Activated CD4-positive, alpha-beta memory T cell treated with anti-CD3 and anti-CD28 coated beads for 36 hours (primary cell): ENCODE measurements at regions not wholly inside any gene's neighbourhood (a gene's known extent, or its start where the extent isn't known, plus 50 kb on each side); places are given as distances from the start of the nearest gene placed in this dataset.
A peak's percentile ranks its signal among the peaks of the same experiment; 100 is the strongest.

ENCODE experiments used
- CTCF ChIA-PET: fragments of 350-600 bp; sonication (Branson Sonifier 250); formaldehyde crosslinking; loops from one replicate; lab custom pipeline; 2021; ENCODE audit warnings: antibody characterized with exemption, inconsistent platforms; lab: Charles Lee
- POLR2A ChIA-PET: fragments of 350-600 bp; sonication (Branson Sonifier 250); formaldehyde crosslinking; loops from one replicate; lab custom pipeline; 2021; ENCODE audit warnings: antibody characterized with exemption; lab: Charles Lee
- DNase-seq: peaks from one replicate; pipeline ENCODE4 v3.0.0-alpha.2; 2020
- H3K27ac Mint-ChIP-seq: one replicate; pipeline ENCODE4 v1.8.0; 2021; ENCODE audit warnings: mixed read lengths
- H3K27me3 Mint-ChIP-seq: one replicate; pipeline ENCODE4 v1.8.0; 2021; ENCODE audit warnings: mixed read lengths
- H3K36me3 Mint-ChIP-seq: one replicate; pipeline ENCODE4 v1.8.0; 2021; ENCODE audit warnings: mixed read lengths
- H3K4me1 Mint-ChIP-seq: one replicate; pipeline ENCODE4 v1.8.0; 2021; ENCODE audit warnings: low read depth, mixed read lengths
- H3K4me3 Mint-ChIP-seq: one replicate; pipeline ENCODE4 v1.8.0; 2021; ENCODE audit warnings: mild to moderate bottlenecking, mixed read lengths
- H3K9me3 Mint-ChIP-seq: one replicate; pipeline ENCODE4 v1.8.0; 2021; ENCODE audit warnings: mixed read lengths
- intact Hi-C: fragments of 100-400 bp; cut with micrococcal nuclease; formaldehyde crosslinking; loops from one replicate; pipeline ENCODE4 v1.15.1; 2023

- H3K27ac Mint-ChIP-seq = no peak overlapping the region
- ChIA-PET CTCF (no interaction called here), POLR2A (no interaction called here)
- H3K9me3 Mint-ChIP-seq = peaks cover 2% of the 10 kb centered on the region
- no peak for DNase-seq
- peaks cover 11% of the 10 kb centered on the region for H3K36me3 Mint-ChIP-seq
- intact Hi-C loops = no loop called here
- H3K27me3 Mint-ChIP-seq = no peaks in the 10 kb centered on the region
- H3K4me3 Mint-ChIP-seq = no peak overlapping the region
- peaks cover 40% of the 10 kb centered on the region for H3K4me1 Mint-ChIP-seq
These were observed 241.5 kb upstream of the SATB1 start for GRCh38 chr3:18666655-18667054.

DNA sequence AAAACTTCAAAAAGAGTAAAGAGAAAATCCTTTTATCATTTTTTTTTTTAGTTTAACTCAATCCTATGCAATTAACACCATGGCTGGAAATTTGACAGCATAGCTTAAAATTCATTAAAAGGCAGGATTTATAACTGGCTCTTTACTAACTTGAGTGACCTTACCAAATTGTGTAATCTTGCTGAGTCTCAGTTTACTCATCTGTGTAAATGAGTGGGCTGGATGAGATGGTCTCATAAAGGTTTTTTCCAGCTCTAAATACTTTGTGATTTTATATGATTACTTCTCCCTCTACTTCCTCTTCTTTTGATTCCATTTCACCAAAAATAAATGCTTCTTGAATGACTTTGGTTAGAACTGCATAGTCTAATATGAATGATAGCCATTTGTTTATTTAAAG lies 234.9 kb upstream of the SATB1 start:
- ChIA-PET POLR2A (interaction anchor here (1.8 to 2.4 kb wide), 2 partner anchors 9 to 14 kb away, joined by 6 to 10 read pairs; no protein-coding TSS in a partner anchor), CTCF (interaction anchor here (1.3 to 2.9 kb wide), 2 partner anchors 10 to 98 kb away, joined by 4 to 8 read pairs; no protein-coding TSS in a partner anchor)
- Mint-ChIP-seq H3K27ac (peak overlapping the region; percentile 78), H3K4me1 (peaks cover 66% of the 10 kb centered on the region), H3K36me3 (peaks cover 20% of the 10 kb centered on the region), H3K4me3 (no peak overlapping the region), H3K9me3 (peaks cover 11% of the 10 kb centered on the region), H3K27me3 (no peaks in the 10 kb centered on the region)
- no peak for DNase-seq
- intact Hi-C loops = loop anchor here (1.0 to 2.0 kb wide), 5 partner anchors 9 to 81 kb away; no protein-coding TSS in a partner anchor

DNA sequence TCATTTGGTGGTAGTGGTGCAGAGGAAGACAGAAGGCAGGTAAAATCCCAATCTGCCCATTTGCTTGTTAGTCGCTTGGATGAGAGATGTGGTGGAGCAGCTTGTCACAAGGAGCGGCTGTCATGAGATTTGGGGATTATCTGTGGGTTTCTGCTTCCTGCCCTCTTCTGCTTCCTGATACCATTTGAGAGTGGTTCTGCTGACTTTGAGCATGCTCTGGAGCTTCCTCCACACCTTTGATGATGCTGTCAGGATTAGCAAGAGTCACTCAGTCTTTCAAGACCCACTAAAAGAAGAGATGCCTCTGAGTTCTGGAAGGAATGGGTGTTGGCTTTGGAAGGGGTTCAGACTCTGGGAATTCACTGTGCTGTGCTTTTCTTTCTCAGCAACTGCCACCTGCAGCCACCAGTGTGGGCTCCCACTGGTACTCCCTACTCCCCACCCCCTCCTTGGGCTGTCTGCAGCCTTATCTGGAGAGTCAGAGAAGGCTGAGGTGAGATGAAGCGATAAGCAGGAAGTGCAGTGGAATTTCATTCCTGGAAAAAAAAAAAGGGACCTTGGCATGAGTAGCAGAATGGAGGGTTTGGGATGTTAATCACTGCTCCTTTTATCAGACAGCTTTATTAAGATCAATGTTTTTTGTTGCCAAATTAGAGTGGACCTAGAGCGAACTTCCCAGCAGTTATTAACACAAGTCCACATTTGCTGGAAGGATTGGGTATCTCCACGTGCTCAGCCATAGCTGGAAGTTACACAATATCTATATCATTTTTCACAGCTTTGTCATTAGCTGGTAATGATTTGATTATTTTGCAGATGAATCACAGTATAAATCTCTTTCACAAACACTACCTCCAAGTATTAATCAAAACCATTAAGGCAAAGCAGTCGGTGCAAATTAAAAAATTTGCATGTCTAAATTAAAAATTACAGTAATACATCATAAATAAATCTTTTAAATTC lies 233.0 kb upstream of the SATB1 start:
- H3K4me1 Mint-ChIP-seq = peaks cover 78% of the 10 kb centered on the region
- intact Hi-C loops = no loop called here
- DNase-seq = peak; percentile 59
- CTCF ChIA-PET = interaction anchor here (0.8 to 2.9 kb wide), 5 partner anchors 9 to 100 kb away, joined by 3 to 8 read pairs (median 3); no protein-coding TSS in a partner anchor
- peak overlapping the region; percentile 78 for H3K27ac Mint-ChIP-seq
- POLR2A ChIA-PET = interaction anchor here (0.6 to 3.2 kb wide), 7 partner anchors 8 to 105 kb away, joined by 4 to 17 read pairs (median 6); no protein-coding TSS in a partner anchor
- no peaks in the 10 kb centered on the region for H3K27me3 Mint-ChIP-seq
- peaks cover 20% of the 10 kb centered on the region for H3K36me3 Mint-ChIP-seq
- peak overlapping the region; percentile 67 for H3K4me3 Mint-ChIP-seq
- peaks cover 11% of the 10 kb centered on the region for H3K9me3 Mint-ChIP-seq

DNA sequence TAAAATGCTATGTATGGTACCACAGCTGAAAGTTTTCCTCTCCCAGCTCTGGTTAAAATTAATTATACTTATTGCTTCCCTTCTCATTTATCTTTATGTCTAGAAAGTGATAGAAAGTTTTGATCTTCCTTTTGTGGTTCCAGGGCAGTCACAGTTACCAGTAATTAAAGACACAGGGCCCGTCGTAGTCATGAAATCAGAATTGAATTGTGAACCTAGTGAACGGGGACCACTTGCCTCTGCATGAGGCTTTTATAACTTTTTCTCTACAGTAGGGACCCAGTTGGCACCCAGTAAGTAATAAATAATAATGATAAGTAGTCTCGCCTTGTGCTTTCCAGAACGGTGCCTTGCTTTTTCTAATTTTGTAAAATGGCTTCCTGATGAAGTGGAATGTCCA lies 231.7 kb upstream of the SATB1 start:
- Mint-ChIP-seq H3K36me3 (peaks cover 16% of the 10 kb centered on the region), H3K9me3 (peaks cover 9% of the 10 kb centered on the region), H3K27me3 (no peaks in the 10 kb centered on the region), H3K4me1 (peaks cover 84% of the 10 kb centered on the region), H3K27ac (peak overlapping the region; percentile 78), H3K4me3 (peak overlapping the region; percentile 67)
- intact Hi-C loops = no loop called here
- POLR2A ChIA-PET = interaction anchor here (0.9 to 3.2 kb wide), 10 partner anchors 7 to 214 kb away, joined by 3 to 17 read pairs (median 5); no protein-coding TSS in a partner anchor
- no peak for DNase-seq
- CTCF ChIA-PET = interaction anchor here (0.8 to 1.9 kb wide), 6 partner anchors 13 to 101 kb away, joined by 3 to 6 read pairs (median 3); no protein-coding TSS in a partner anchor

DNA sequence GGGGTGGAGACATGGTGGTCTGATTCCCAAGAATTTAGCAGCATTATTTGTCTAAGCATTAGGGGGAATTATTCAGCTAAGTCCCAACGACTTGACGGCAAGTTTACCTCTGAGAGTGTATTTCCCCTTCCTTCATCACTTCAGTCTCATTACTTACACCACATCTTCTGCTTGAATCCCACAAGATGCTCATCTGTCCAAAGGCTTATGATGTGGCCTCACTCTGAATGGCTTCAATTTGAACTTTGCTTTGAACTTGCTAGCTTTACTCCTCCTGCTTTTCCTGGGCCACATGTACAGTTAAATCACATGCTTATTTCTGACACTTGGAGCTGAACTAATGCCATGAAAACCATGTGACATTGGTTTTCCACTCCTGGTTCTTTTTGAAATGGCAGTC lies 231.3 kb upstream of the SATB1 start:
- intact Hi-C loops = no loop called here
- Mint-ChIP-seq H3K4me3 (peak overlapping the region; percentile 67), H3K9me3 (peaks cover 6% of the 10 kb centered on the region), H3K27ac (peak overlapping the region; percentile 78), H3K27me3 (no peaks in the 10 kb centered on the region), H3K4me1 (peaks cover 84% of the 10 kb centered on the region), H3K36me3 (peaks cover 12% of the 10 kb centered on the region)
- no peak for DNase-seq
- ChIA-PET CTCF (interaction anchor here (1.0 to 1.6 kb wide), 4 partner anchors 13 to 101 kb away, joined by 3 to 4 read pairs (median 3); no protein-coding TSS in a partner anchor), POLR2A (interaction anchor here (0.9 to 3.2 kb wide), 8 partner anchors 10 to 214 kb away, joined by 3 to 17 read pairs (median 6); no protein-coding TSS in a partner anchor)

GRCh38 chr3:18655827-18656226 lies 230.7 kb upstream of the SATB1 start:
- H3K27ac Mint-ChIP-seq = peak overlapping the region; percentile 78

DNA sequence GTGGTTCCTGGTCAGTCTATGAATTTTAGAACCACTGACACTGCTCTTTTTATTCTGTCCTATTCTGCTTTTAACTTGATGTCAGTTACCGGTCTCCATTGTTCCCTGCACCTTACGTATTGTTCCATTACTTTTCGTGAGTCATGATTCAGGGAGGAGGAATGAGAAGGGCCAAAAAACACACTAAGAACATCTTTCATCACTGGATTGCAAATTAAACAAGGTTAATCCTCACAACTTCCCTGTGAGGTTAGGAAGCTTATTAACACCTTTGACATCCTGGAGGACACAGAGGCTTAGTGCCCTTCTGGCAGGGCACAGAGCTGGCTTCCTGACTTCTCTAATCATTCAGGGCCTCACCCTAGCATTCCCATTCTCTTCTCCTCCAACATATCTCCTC lies 227.6 kb upstream of the SATB1 start:
- no peaks in the 10 kb centered on the region for H3K27me3 Mint-ChIP-seq
- ChIA-PET CTCF (no interaction called here), POLR2A (no interaction called here)
- intact Hi-C loops = no loop called here
- no peak for DNase-seq
- peaks cover 5% of the 10 kb centered on the region for H3K36me3 Mint-ChIP-seq
- no peaks in the 10 kb centered on the region for H3K9me3 Mint-ChIP-seq
- peak overlapping the region; percentile 98 for H3K27ac Mint-ChIP-seq
- peaks cover 85% of the 10 kb centered on the region for H3K4me1 Mint-ChIP-seq
- H3K4me3 Mint-ChIP-seq = no peak overlapping the region

More at GRCh38 chr3:18655827-18656226, 230.7 kb upstream of the SATB1 start:
- DNase-seq = no peak
- ChIA-PET POLR2A (interaction anchor here (0.9 to 3.2 kb wide), 7 partner anchors 9 to 213 kb away, joined by 3 to 17 read pairs (median 8); no protein-coding TSS in a partner anchor), CTCF (interaction anchor here (1.0 to 1.6 kb wide), 3 partner anchors 14 to 97 kb away, joined by 3 to 4 read pairs (median 3); no protein-coding TSS in a partner anchor)
- Mint-ChIP-seq H3K27me3 (no peaks in the 10 kb centered on the region), H3K9me3 (peaks cover under 1% of the 10 kb centered on the region), H3K36me3 (peaks cover 6% of the 10 kb centered on the region), H3K4me1 (peaks cover 83% of the 10 kb centered on the region), H3K4me3 (peak overlapping the region; percentile 38)
- intact Hi-C loops = no loop called here

DNA sequence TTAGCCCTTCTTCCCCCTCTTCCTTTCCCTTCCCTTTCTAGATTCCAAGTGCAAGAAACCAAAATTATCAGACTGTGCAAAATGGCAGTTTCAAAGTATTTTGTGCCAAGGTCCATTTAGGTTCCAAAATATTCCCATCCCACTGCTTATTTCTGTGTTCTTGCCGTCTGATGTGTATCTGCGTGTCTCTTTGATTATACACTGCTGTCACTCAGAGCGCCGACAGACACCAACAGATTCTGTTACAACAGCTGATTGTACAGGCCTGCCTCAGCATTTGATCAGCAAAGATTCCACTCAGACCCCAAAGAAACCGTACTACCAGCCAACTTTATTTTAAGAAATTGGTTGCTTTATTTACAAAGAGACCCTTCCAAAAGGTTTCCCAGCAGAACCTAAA lies 225.6 kb upstream of the SATB1 start:
- no peaks in the 10 kb centered on the region for H3K27me3 Mint-ChIP-seq
- intact Hi-C loops = no loop called here
- ChIA-PET CTCF (interaction anchor here (1.2 to 2.0 kb wide), 2 partner anchors 23 to 28 kb away, joined by 3 to 5 read pairs; no protein-coding TSS in a partner anchor), POLR2A (interaction anchor here (1.5 to 2.8 kb wide), 6 partner anchors 7 to 94 kb away, joined by 6 to 23 read pairs (median 15); no protein-coding TSS in a partner anchor)
- no peaks in the 10 kb centered on the region for H3K9me3 Mint-ChIP-seq
- H3K36me3 Mint-ChIP-seq = peaks cover 2% of the 10 kb centered on the region
- H3K4me1 Mint-ChIP-seq = peaks cover 85% of the 10 kb centered on the region
- H3K27ac Mint-ChIP-seq = peak overlapping the region; percentile 98
- H3K4me3 Mint-ChIP-seq = peak overlapping the region; percentile 18
- no peak for DNase-seq

DNA sequence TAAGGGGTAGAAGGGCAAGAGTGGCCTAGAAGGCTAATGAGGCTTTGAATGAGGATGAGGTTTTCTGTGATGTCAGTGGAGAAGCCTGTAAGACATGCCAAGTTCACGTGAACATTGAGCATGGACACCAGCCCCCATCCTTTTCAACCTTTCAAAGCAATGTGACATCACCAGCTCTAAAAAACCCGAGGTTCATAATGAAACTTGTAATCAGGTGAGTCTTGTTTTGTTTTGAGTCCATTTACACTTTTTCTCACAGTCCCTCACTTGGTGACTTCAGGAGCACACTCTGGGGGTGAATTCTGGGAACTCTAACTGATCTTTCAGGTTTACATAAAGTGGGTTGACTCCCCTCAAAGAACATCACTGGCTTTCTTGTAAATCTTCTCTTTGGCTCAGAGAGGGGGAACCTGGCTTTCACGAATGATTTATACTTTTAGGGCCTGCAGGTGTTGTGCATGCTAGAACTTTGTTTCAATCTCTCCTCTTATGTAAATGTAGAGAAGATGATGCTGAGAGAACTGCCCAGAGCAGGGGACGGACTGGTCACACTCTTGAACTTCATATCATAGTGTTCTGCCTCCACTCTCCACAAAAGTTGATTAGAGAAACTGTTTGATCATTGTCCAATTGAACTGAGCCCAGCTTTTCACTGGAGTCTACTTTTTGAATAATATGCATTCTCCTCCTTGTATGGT lies 224.7 kb upstream of the SATB1 start:
- POLR2A ChIA-PET = interaction anchor here (0.6 to 2.8 kb wide), 21 partner anchors 8 to 218 kb away, joined by 3 to 23 read pairs (median 5); no protein-coding TSS in a partner anchor

GRCh38 chr3:18648868-18649462 lies 223.8 kb upstream of the SATB1 start:
- Mint-ChIP-seq H3K36me3 (peaks cover 2% of the 10 kb centered on the region), H3K4me1 (peaks cover 93% of the 10 kb centered on the region), H3K4me3 (no peak overlapping the region), H3K27me3 (no peaks in the 10 kb centered on the region), H3K27ac (peak overlapping the region; percentile 98), H3K9me3 (no peaks in the 10 kb centered on the region)
- intact Hi-C loops = loop anchor here (1.0 to 10.0 kb wide), 8 partner anchors 11 to 1406 kb away; no protein-coding TSS in a partner anchor
- POLR2A ChIA-PET = interaction anchor here (0.6 to 2.8 kb wide), 23 partner anchors 9 to 217 kb away, joined by 3 to 23 read pairs (median 5); no protein-coding TSS in a partner anchor
- DNase-seq = peak; percentile 27
- CTCF ChIA-PET = interaction anchor here (0.6 to 2.9 kb wide), 6 partner anchors 10 to 91 kb away, joined by 3 to 16 read pairs (median 4); no protein-coding TSS in a partner anchor

More for the DNA sequence above, 224.7 kb upstream of the SATB1 start:
- CTCF ChIA-PET = interaction anchor here (0.6 to 2.9 kb wide), 6 partner anchors 9 to 90 kb away, joined by 3 to 16 read pairs (median 4); no protein-coding TSS in a partner anchor
- intact Hi-C loops = loop anchor here (1.0 to 10.0 kb wide), 8 partner anchors 10 to 1405 kb away; no protein-coding TSS in a partner anchor
- Mint-ChIP-seq H3K4me1 (peaks cover 89% of the 10 kb centered on the region), H3K27me3 (no peaks in the 10 kb centered on the region), H3K27ac (peak overlapping the region; percentile 98), H3K9me3 (no peaks in the 10 kb centered on the region), H3K36me3 (peaks cover 2% of the 10 kb centered on the region), H3K4me3 (peak overlapping the region; percentile 30)
- peak; percentile 76 for DNase-seq
